ENCODE measurements at regions not wholly inside any gene's neighbourhood (a gene's known extent, or its start where the extent isn't known, plus 50 kb on each side); places are given as distances from the start of the nearest gene placed in this dataset.

DNA sequence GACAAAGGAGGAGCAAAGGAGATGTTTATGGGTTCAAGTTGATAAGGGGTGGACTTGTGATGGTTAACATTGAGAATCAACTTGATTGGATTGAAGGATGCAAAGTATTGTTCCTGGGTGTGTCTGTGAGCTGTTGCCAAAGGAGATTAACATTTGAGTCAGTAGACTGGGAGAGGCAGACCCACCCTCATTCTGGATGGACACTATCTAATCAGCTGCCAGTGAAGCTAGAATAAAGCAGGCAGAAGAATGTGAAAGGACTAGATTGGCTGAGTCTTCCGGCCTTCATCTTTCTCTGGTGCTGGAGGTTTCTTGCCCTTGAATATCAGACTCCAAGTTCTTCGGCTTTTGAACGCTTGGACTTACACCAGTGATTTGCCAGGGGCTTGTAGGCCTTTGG lies 98.7 kb upstream of the DAB1 start:
- H3K9ac ChIP-seq, result no peak overlapping the region
- no peak overlapping the region for H3K4me3 ChIP-seq (ENCODE audit: low read depth, low read length)
- H3K27me3 ChIP-seq (ENCODE audit: control insufficient read depth, insufficient read depth, low read length), result no peaks in the 10 kb centered on the region
- no peaks in the 10 kb centered on the region for H3K9me3 ChIP-seq (ENCODE audit: control insufficient read depth, low read length)
- no peaks in the 10 kb centered on the region for H3K79me2 ChIP-seq
- TF ChIP-seq, protein P1, sequence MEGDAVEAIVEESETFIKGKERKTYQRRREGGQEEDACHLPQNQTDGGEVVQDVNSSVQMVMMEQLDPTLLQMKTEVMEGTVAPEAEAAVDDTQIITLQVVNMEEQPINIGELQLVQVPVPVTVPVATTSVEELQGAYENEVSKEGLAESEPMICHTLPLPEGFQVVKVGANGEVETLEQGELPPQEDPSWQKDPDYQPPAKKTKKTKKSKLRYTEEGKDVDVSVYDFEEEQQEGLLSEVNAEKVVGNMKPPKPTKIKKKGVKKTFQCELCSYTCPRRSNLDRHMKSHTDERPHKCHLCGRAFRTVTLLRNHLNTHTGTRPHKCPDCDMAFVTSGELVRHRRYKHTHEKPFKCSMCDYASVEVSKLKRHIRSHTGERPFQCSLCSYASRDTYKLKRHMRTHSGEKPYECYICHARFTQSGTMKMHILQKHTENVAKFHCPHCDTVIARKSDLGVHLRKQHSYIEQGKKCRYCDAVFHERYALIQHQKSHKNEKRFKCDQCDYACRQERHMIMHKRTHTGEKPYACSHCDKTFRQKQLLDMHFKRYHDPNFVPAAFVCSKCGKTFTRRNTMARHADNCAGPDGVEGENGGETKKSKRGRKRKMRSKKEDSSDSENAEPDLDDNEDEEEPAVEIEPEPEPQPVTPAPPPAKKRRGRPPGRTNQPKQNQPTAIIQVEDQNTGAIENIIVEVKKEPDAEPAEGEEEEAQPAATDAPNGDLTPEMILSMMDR (IDR thresholded peaks at IDR 0.05), result no peak
- no peak overlapping the region for H3K27ac ChIP-seq
- no peaks in the 10 kb centered on the region for H3K4me1 ChIP-seq
- no peaks in the 10 kb centered on the region for H3K36me3 ChIP-seq (ENCODE audit: control insufficient read depth, insufficient read depth, low read length)
- H2AFZ ChIP-seq, result no peak overlapping the region
- H3K4me2 ChIP-seq (ENCODE audit: low read length), result no peak overlapping the region

DNA sequence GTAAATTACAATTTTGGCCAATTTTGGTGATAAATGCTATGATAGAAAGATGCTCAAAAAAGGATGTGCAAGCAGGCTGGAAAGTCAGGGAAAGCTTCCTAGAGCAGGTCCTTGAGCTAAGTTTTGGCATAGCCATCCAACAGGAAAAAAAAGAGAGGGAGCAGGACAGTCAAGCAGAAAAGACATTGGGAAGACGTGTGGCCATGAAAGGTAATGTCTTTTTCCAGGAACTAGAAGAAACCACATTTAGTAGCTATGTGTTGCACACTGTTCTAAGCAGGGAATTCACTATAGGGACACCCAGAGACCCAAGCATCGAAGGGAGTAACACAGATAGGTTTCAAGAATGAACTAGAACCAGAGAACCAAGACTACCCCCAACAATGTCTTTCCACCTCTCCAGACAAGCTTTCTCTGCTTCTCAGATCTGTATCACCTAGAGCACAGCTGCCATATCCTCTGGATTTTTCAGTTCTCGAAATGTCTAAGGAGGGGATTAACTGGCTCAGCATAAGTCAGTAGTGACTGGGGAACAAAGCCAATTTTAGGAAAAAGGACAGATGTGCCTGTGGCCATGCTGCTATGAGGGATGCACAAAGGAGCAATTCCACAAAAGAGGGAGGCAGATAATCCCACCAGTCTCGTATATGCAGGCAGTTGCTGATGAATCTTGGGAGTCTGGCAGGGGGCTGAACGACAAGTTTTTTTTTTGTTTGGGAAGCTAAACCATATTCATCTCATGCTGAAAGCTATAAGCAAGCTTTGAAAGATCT lies 97.1 kb upstream of the DAB1 start:
- no peak overlapping the region for H3K4me3 ChIP-seq (ENCODE audit: low read depth, low read length)

DNA sequence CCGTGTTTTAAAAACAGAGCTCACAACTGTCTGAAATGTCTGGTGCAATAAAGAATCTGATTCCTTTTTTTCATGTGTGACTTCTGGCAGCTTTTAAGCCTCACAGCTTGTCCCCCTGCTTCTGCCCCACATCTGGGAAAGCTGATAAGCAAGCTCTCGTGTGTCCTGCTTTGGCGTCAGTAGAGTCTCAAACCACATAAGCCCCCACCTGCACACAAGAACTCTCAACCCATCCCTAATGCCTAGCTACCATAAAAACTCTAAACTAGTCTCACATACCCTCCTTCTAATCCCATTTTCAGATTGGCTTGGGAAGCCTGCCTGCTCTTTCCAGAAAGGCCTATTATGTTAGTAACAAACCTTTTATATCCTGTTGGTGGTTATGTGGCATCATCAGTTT lies 94.6 kb upstream of the DAB1 start:
- Histone ChIP-seq H3K27me3 (ENCODE audit: control insufficient read depth, insufficient read depth, low read length) (no peaks in the 10 kb centered on the region), H3K79me2 (no peaks in the 10 kb centered on the region), H3K27ac (no peak overlapping the region), H2AFZ (no peak overlapping the region), H3K9me3 (ENCODE audit: control insufficient read depth, low read length) (no peaks in the 10 kb centered on the region), H3K36me3 (ENCODE audit: control insufficient read depth, insufficient read depth, low read length) (no peaks in the 10 kb centered on the region), H3K4me2 (ENCODE audit: low read length) (no peak overlapping the region), H3K4me3 (ENCODE audit: low read depth, low read length) (no peak overlapping the region), H3K4me1 (no peaks in the 10 kb centered on the region), H3K9ac (no peak overlapping the region)
- TF ChIP-seq, protein P1 (IDR thresholded peaks at IDR 0.05), result no peak

More for the DNA sequence above, 97.1 kb upstream of the DAB1 start:
- H3K36me3 ChIP-seq (ENCODE audit: control insufficient read depth, insufficient read depth, low read length), result no peaks in the 10 kb centered on the region
- H3K4me1 ChIP-seq, result no peaks in the 10 kb centered on the region
- no peak overlapping the region for H2AFZ ChIP-seq
- H3K27me3 ChIP-seq (ENCODE audit: control insufficient read depth, insufficient read depth, low read length), result no peaks in the 10 kb centered on the region
- H3K27ac ChIP-seq, result no peak overlapping the region
- no peak overlapping the region for H3K4me2 ChIP-seq (ENCODE audit: low read length)
- TF ChIP-seq, protein P1 (IDR thresholded peaks at IDR 0.05), result no peak
- no peaks in the 10 kb centered on the region for H3K79me2 ChIP-seq
- no peak overlapping the region for H3K9ac ChIP-seq
- no peaks in the 10 kb centered on the region for H3K9me3 ChIP-seq (ENCODE audit: control insufficient read depth, low read length)

DNA sequence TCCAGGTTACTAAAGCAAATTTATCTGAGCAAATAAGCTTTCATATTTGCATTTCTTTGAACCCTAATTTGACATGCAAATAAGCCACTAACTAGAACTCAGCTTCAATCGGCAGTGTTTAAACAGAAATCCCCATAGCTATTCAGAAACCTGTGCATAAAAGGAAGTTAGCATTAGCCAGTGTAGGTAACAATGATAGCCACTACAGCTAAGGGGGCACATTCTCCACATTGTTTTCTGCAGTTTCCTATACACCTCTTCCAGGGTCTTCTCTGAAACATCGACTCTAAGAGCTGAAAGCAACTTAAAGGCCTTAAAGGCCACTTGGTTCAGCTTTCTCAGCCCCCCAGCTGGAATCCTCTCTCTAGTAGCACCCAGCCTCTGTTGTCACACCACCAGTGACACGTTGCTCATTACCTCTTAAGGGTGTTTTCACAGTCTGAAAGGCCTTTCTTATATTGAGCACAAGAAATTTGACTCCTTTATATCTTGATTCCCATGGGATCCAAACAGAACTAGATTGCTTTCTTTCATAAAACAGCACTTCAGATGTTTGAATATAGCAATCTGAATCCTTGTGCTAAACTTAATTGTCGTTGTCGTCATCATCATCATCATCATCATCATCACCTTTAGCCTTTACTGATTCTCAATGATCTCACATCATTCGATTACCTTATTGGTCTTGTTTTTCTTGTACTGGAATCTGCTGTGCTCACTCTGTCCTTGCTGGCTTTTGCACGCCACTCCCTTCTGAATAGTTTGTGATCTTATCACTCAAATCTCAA lies 93.9 kb upstream of the DAB1 start:
- Histone ChIP-seq H3K36me3 (ENCODE audit: control insufficient read depth, insufficient read depth, low read length) (no peaks in the 10 kb centered on the region), H3K4me1 (no peaks in the 10 kb centered on the region), H3K9ac (no peak overlapping the region), H3K4me3 (ENCODE audit: low read depth, low read length) (no peak overlapping the region), H3K9me3 (ENCODE audit: control insufficient read depth, low read length) (no peaks in the 10 kb centered on the region), H2AFZ (no peak overlapping the region), H3K4me2 (ENCODE audit: low read length) (no peak overlapping the region), H3K27ac (no peak overlapping the region), H3K79me2 (no peaks in the 10 kb centered on the region), H3K27me3 (ENCODE audit: control insufficient read depth, insufficient read depth, low read length) (no peaks in the 10 kb centered on the region)
- TF ChIP-seq, protein P1 (IDR thresholded peaks at IDR 0.05), result no peak

All from parathyroid adenoma (tissue), 2 donors.